ENCODE measurements at regions not wholly inside any gene's neighbourhood (a gene's known extent, or its start where the extent isn't known, plus 50 kb on each side); places are given as distances from the start of the nearest gene placed in this dataset.

Small RNA genes lying in the stretch of these regions (microRNA-seq; reads per million reads assigned to microRNA genes)
- 0 reads per million in 2 donors for gene MIR2113
